DMS153 (cell line): ENCODE measurements at regions not wholly inside any gene's neighbourhood (a gene's known extent, or its start where the extent isn't known, plus 50 kb on each side); places are given as distances from the start of the nearest gene placed in this dataset.
"Not testable (repeated sequence)": the region's sequence is repeated elsewhere in the genome, so short reads cannot be mapped to it uniquely, and the experiment has no call there.

ENCODE experiments used
- DNase-seq: peaks from one replicate; lab custom pipeline; 2025; lab: John Stamatoyannopoulos, UW

- no peak for DNase-seq
Observed at GRCh38 chr14:101616202-101616601, 54.9 kb downstream of the DIO3 start.

- no peak for DNase-seq
Observed at GRCh38 chr14:101619484-101619883, 58.2 kb downstream of the DIO3 start.

- DNase-seq, result no peak
Observed at GRCh38 chr14:101620031-101620788, 58.9 kb downstream of the DIO3 start.

GRCh38 chr14:101620821-101621785 lies 59.8 kb downstream of the DIO3 start:
- DNase-seq, result no peak

- DNase-seq, result no peak
Observed at GRCh38 chr14:101622251-101623076, 61.2 kb downstream of the DIO3 start.

- no peak for DNase-seq
Observed at GRCh38 chr14:101623077-101623372, 61.7 kb downstream of the DIO3 start.

GRCh38 chr14:101623685-101624444 lies 62.6 kb downstream of the DIO3 start:
- no peak for DNase-seq

GRCh38 chr14:101624536-101624935 lies 63.2 kb downstream of the DIO3 start:
- DNase-seq, result no peak

GRCh38 chr14:101625336-101626097 lies 64.2 kb downstream of the DIO3 start:
- no peak for DNase-seq

- DNase-seq, result no peak
Observed at GRCh38 chr14:101626331-101626730, 65.0 kb downstream of the DIO3 start.

GRCh38 chr14:101627915-101628262 lies 66.6 kb downstream of the DIO3 start:
- no peak for DNase-seq

- peak; percentile 16 for DNase-seq
Observed at GRCh38 chr14:101628471-101628966, 67.2 kb downstream of the DIO3 start.

GRCh38 chr14:101628975-101629374 lies 67.7 kb downstream of the DIO3 start:
- DNase-seq, result no peak

GRCh38 chr14:101630056-101630965 lies 69.0 kb downstream of the DIO3 start:
- no peak for DNase-seq

- no peak for DNase-seq
Observed at GRCh38 chr14:101631199-101631598, 69.9 kb downstream of the DIO3 start.

GRCh38 chr14:101631970-101632369 lies 70.7 kb downstream of the DIO3 start:
- DNase-seq, result not testable (repeated sequence)

GRCh38 chr14:101632520-101632919 lies 71.2 kb downstream of the DIO3 start:
- DNase-seq, result no peak

- no peak for DNase-seq
Observed at GRCh38 chr14:101633276-101633675, 72.0 kb downstream of the DIO3 start.

GRCh38 chr14:101634202-101634849 lies 73.0 kb downstream of the DIO3 start:
- no peak for DNase-seq
